NCI-H187 treated with DMSO at 0.1 percent for 48 hours (cell line): ENCODE measurements at regions not wholly inside any gene's neighbourhood (a gene's known extent, or its start where the extent isn't known, plus 50 kb on each side); places are given as distances from the start of the nearest gene placed in this dataset.

Experiments used
- DNase-seq: peaks from one replicate; lab custom pipeline; 2025; lab: John Stamatoyannopoulos, UW

DNA sequence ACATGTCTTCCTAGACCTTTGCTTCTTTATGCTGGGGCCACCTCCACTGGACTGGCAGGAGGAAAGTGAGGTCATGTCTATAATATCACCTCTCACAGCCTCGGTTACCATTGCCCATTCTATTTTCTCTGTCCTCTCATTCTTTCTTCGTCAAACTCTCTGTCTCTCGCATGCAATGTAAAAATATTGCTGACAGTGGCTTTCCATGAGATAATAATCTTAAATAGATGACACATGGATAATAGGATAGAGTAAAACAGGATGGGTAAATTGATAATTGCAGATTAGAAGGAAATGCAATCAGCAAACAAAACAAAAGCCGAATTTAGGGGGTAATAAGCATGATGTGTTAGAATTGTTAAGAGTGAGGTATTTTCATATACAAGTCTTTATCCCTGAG is 215.7 kb upstream of the PARD3B start:
- no peak for DNase-seq

DNA sequence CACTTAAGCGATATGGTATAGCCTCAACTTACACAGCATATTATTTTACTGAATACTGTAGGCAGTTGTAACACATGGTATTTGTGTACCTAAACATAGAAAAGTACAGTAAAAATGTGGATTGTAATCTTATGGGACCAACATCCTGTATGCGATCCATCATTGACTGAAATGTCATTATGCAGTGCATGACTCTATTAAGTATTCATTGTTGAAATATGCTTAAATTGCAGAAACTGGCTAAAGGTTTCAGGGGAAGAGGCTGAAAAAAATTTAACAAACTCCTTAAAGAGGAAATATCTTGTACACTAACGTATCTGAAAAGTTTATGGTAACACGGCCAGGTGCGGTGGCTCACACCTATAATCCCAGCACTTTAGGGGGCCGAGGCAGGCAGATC is 214.1 kb upstream of the PARD3B start:
- no peak for DNase-seq

DNA sequence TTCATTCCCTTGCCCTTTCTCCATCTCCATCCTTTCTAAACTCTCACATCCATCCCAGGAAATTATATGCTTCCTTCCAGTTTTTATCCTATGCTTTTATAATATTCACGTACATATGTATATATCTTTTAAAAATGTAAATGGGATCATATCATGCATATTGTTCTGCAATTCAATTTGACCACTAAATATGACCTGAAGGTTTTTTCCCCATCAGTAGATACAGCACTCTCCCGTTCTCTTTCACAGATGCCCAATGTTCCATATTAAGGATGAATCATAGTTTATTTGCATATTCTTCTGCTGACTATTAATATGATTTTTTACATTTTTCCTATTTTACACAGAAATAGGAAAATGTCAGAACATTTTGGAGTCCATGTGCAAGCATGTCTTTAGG is 213.3 kb upstream of the PARD3B start:
- no peak for DNase-seq

DNA sequence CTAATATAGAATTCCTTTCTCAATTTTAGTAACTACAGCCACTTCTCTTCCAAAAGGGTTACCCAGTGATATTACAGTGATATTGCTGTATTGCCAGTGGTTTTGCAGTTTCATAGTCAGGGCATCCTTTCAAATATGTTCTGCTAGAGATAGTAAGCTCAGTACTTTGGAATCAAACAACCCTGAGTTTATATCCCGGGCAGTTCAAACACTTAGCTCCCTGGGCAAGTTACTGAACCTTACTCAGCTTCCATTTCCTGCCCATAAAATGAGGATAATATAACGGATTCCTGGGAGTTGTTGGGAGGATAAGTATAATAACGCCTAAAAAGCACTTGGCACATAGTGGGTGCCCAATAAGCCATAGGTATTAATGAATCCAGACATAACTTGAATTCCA is 212.6 kb upstream of the PARD3B start:
- DNase-seq = no peak

DNA sequence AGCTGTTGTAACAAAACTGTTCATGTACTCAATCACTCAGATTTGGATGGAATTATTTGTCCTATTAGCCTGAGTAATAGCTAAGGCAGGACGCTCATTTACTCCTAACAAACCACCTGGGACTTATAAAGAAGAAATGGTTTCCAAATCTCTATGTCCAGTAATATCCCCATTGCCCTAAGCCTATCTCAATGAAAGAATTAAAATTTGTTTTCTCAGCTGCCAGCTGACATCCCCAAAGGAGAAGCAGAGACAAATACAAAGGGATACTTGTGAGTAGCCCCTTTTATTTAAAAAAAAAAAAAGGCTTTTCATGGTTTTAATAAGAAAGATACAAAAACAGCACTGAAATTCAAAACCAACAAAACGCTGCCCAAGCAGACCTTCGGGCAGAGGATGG is 211.4 kb upstream of the PARD3B start:
- DNase-seq = no peak

DNA sequence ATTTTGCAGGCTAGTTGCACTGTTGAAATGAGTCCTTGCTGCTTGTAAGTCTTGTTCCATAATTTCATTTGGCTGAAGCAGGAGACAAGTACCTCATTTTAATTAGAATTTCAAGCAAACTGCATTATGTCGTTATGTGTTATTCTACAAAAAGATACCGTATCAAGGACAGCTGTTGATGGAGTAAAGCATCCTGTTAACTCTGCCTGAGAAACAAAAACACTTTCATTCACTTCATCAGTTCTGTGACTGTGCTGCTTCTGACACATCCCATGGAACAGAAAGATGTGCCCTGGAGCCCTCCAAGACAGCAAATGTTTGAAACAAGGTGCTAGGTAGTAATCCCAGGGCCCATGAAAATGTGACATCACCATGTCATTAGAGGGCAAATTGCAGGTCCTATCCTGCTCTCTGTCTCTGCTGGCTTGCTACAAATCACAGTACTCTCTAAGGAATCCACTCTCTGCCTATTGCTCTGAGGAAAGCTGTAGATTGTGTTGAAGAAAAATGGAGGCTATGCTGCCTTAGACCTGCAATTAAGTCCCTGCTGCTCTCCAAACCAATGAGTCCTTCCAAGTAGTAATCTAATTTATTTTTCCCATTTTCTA is 209.7 kb upstream of the PARD3B start:
- no peak for DNase-seq

DNA sequence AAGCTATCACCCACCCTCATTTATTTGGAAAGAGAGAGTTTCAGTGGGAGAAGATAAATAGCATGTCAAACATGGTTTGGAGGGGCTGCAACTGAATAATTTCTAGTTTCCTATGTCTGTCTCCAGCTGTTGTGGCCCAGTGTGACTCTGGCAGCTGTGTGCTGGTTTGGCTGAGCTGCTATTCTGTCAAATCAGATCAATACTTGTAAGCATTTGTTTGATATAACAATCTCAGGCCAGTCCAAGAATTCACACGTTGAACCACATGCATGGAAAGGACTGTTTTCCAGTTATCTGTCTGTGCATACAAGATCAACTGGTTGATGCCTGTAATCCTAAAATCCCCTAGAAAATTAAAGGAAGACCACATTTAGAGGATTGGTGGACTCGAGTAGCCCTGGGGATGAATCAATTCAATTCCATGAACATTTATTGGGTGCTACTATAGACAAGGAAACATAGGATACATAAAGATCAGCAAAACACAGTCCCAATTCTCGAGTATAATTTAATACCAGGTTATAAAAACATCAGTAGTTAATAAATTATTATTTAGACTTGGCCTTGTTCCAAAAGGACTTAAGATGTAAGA is 209.0 kb upstream of the PARD3B start:
- no peak for DNase-seq

DNA sequence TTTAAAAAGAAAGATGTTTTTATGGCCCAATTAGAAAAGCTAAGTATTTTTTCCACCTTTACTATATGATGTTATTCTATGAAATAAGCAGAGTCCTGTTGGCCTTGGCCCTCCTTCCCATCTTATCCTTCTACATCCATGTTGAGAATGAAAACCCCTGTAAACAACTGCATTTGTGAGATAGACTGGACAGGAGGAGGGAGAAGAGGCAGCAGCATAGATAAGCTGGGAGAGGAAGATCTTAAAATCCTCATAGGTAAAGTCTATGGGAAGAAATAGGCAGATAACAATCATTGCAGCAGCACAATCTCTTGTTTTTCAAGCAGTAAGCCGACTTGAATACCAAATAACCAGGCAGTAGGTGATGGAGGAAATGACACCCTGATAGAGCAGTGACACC is 207.6 kb upstream of the PARD3B start:
- no peak for DNase-seq

DNA sequence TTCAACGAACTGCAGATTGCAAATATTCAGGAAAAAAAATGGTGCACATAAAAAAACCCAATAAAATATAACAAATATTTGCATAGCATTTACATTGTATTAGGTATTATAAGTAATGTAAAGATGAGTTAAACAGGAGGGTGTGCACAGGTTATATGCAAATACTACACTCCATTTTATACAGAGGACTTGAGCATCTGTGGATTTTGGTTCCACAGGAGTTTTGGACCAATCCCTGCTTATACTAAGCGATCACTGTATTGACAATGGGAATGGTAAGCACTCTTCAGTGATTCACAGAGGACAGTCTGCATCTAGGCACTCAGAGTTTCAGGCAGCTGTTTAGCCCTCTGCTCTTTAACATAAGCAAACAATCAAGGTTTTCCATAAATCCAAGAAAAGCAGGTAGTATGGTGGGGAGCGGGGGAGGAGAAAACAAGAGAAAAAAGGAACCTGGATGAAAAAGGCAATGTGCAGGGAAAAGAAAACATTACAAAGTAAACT is 206.0 kb upstream of the PARD3B start:
- DNase-seq = no peak

DNA sequence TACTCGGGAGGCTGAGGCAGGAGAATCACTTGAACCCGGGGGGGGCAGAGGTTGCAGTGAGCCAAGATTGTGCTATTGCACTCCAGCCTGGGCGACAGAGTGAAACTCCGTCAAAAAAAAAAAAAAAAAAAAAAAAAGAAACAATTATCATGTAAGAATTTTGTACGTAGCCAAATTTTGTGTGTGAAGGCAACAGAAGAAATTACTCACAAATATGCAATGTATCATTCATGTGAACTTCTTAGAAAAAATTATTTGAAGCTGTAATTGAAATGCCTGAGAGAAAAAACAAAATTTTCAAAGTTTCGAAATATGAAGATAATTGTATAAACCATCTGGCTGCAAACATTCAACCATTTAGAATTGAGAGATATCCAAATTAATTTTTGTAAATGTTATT is 204.8 kb upstream of the PARD3B start:
- DNase-seq = no peak

DNA sequence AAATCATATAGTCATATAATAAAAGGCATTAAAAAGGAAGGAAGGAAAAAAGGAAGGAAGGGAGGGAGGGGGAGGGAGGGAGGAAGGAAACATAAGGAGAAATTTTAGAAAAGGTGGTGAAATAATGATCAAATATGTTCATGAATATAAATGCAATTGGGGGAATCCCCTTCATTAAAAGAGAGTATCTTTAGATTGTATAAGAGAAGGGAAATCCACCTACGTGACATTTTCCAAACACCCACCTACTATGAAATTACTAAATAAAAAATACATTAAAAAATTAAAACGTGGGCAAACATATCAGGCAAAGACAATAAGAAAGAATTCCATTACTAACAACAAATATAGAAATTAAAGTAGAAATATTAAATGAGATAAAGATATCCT is 203.4 kb upstream of the PARD3B start:
- no peak for DNase-seq

DNA sequence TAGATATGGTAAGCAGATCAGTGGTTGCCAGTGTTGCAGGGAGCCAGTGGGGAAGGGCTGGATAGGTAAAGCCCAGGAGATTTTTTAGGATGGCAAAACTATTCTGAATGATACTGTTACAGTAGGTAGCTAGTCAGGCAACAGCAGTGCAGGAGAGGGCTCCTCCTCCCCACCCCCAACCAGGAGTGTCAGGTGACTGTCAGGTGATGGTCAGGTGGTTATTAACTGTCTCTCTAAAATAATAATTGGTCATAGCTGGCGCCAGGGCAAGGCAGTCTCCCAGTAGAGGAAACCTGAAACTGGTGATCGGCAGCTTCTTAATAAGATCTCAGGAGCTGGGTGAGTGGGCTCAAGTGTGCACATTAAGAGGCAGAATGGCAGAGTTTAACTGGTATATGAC is 201.6 kb upstream of the PARD3B start:
- no peak for DNase-seq

DNA sequence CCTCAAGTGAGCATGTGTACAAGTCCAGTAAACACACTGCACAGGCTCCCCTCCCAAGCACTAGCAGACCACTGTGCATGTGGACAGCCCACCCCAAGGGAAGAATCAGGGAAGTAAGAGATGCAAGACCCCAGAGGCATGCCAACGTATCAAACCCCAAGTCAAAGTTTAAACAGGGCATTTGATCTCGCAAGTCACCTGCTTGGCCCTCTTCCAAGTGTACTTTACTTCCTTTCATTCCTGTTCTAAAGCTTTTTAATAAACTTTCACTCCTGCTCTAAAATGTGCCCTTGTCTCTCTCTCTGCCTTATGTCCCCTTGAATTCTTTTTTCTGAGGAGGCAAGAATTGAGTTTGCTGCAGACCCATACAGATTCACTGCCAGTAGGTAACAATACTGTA is 201.2 kb upstream of the PARD3B start:
- no peak for DNase-seq

DNA sequence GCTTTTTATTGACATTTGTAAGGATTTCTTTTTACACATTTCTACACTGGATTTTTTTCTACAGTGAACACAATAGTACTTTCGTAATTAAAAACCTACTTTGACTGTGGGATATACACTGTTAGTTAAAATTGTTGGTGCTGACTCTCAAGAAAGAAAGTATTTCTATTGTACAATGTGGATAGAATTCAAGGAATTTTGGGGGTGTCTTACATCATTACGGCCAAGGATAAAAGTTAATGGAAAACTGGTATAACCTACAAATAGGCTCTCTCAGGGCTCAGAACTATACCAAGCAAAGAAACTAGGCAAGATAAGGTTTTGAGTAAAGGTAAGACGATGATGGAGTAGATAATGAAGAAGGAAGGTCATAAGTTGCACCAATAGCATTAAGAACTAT is 198.4 kb upstream of the PARD3B start:
- no peak for DNase-seq

DNA sequence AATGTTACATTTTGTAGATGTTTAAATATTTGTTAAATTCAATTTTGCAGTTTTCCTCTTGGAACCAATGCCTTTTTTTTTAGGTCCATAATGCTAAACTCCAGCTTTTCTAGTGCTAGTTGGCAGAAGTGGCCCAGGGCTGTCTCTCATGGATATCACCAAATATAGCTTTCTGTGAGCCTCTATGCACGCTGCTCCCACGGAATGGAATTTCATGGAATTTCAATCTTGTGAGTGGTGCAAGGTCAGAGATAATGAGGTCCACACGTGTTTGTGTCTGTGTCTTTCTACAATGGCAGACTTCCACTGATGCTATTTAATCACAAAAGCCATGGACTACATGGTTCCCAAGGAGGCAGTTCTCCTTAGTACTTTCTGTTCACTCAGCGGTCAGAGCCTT is 191.5 kb upstream of the PARD3B start:
- DNase-seq = no peak

DNA sequence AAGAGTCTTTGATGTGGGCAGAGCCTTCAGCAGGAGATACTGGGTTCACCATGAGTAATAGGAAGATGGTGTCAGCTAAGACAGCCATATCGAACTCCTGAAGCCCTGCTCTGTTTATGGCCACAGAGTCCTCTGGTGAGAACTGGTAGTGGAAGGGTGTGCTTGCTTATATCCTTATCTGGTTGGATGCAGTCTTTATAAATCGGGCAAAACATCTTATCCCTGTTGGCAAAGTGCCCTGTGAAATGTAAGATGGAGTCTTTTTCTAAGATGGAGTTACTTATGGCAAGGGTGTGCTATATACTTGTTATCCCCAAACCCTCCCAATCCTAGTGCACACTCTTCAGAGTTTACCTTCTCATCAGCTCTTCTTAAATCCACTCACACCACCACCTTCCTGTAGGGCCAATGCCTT is 190.8 kb upstream of the PARD3B start:
- DNase-seq = no peak

DNA sequence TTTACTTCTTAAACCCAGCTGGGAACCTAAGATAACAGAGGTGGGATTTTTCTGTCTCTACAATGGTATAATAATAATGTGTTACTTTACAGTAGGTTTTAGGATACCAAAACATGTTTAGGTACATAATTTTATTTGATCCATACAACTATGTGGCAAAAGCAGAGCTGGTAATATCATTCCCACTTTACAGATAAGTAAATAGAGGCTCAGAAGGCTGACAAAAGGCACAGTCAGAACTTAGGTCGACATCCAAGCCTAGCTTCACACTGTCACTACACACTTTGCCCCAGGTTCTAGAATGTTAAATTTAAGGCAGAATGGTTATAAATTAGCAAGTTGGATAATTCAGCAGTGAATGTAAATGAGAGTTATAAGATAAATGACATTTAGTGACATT is 189.6 kb upstream of the PARD3B start:
- DNase-seq = no peak

DNA sequence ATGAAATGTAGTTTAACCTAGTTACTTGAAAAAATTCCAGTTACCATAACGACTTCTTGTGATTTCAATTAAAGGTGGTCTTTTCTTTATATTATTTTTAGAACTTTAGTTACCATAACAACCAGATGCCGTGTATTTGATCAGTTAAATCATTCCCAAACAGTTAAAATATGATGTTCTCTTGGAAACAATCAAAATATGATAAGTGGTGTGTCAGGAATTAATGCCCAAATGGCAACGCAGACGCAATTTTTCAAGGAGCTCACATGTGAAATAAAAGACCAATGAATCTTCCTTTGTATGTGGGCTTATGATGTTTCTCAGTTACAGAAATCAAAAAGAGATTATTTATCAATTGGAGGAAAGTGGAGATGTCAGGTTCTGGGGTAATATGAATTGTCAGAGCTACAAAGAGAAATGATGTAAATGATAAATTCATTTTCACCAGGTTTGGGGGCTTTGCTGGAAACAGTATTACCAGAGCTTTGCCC is 189.1 kb upstream of the PARD3B start:
- DNase-seq = no peak

DNA sequence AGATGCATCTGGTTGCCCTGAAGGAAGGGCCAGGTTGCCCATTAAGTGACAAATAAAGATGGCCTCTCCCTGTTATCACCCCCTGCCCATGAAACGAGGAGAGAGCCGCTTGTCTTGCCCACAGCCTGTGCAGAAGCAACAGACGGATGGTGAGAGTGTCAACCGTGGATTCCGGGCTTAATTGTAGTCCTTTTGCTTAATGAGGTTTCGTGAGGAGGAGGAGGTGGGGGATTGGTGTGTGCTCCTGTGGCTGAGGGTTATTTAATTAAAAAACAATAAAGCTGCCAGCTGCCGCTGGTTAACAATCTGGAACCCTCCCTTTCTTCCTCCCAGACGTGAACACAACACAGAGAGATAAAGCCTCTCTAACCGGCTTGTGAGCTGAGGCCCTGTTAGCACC is 188.0 kb upstream of the PARD3B start:
- DNase-seq = no peak

DNA sequence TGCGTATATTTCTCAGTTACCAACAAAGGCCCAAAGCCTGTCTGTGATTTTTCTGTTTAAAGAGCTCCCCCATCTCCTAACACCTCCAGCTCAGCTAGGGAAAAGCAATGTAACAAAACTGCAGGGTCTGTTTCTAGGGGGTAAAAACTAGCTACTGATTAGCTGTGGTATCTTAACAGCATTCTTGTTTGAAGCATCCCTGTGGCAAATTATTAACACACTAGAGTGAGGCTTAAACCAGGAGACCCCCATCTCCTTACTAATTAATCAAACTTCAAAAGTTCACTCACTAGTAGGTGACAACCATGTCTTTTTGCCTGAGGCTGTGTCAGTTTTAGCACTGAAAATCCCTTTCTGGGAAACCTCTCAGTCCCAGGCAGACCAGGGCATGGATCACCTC is 186.2 kb upstream of the PARD3B start:
- no peak for DNase-seq

DNA sequence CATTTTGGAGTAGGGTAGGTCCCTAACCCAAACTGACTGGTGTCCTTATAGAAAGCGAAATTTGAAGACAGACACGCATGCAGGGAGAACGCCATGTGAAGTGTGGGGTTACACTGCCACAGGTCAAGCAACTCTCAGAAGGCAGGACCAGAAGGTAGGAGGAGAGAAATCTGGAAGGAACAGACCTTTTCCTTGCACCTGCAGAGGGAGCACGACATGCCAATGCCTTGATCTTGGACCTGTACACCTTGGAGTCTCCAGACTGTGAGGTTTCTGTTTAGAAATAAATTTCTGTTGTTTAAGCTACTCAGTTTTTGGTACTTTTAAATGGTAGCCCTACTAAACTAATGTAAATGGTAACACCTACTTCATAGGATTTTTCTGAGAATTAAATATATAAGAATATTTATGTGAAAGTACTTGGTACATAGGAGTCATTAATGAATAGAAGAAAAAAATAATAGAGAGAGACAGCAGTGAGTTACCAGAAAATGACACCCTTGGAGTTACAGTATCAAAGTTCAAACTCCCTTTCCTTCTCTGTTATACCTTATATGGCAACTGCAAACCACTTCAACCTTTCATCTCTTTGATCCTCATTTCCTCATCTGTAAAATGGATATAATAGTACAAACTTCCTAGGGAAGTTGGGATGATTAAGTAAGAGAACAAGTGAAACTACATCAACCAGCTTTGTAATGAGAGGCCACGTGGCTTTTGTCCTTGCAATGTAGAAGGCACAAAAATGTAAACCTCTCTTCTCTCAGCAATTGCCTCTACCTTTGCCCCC is 184.9 kb upstream of the PARD3B start:
- no peak for DNase-seq

DNA sequence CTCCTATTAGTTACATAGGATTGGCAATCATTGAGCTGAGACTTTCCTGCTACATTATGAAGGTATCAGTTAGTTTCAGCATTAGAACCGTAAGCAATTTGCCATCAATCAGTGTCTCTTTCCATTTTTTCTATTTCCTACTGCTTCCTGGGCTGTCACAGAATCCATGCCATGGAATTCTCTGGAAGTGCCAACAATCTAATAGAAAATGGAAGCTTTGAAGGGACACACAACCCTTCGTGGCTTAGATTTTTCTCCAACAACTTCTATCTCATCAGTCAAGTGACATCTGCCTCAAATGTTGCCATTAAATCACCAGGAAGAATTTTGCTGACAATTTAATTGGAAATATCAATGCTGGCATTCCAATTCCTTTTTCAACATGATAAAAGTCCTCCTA is 183.5 kb upstream of the PARD3B start:
- no peak for DNase-seq

DNA sequence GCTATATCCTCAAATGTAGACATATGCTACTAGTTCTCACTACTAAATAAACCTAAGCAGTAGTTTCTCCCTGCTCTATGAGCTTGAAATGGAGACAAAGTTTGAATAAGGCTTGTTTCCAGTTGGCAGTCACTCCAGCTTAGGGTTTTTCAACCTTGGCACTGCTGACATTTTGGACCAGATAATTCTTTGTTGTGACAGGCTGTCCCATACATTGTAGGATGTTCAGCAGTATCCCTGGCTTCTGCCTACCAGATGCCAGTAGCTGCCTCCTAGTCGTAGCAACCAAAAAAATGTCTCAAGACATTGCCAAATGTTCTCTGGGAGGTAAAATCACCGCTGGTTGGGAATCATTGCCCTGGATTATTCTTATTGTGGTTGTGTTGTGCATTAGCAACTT is 182.7 kb upstream of the PARD3B start:
- no peak for DNase-seq
